ENCODE measurements at regions not wholly inside any gene's neighbourhood (a gene's known extent, or its start where the extent isn't known, plus 50 kb on each side); places are given as distances from the start of the nearest gene placed in this dataset.

GRCh38 chr12:63499567-63499966 is 168.7 kb downstream of the DPY19L2 start:
- TF ChIP-seq PAX5 (IDR thresholded peaks at IDR 0.05; ENCODE audit: insufficient read depth, low read length, severe bottlenecking) (no peak), POLR2AphosphoS5 (IDR thresholded peaks at IDR 0.05; ENCODE audit: low read depth, low read length) (no peak), POLR2A (IDR thresholded peaks at IDR 0.05; ENCODE audit: low read depth, low read length) (no peak)

Measured in GM12891 (cell line).